HepG2 (cell line): ENCODE measurements at regions not wholly inside any gene's neighbourhood (a gene's known extent, or its start where the extent isn't known, plus 50 kb on each side); places are given as distances from the start of the nearest gene placed in this dataset.

Source experiments
- ATAC-seq: fragments of 200-7000 bp; cut with Tn5 transposase; 3 replicates; pipeline ENCODE4 v1.9.1; 2020; ENCODE audit warnings: mild to moderate bottlenecking, moderate library complexity
- BruUV-seq: library from RNA; stranded (reverse); fragments of 400-500 nt; replicated peaks from 2 replicates; lab custom pipeline; 2021; lab: Mats Ljungman, UMichigan
- CTCF ChIA-PET: fragments of 300-600 bp; formaldehyde crosslinking; extraction: SDS; loops from one replicate; lab custom pipeline; 2021; ENCODE audit warnings: low total read pairs, inconsistent platforms, low intra/inter-chr PET ratio; lab: Yijun Ruan, JAX
- POLR2A ChIA-PET: fragments of 350-600 bp; sonication (Branson Sonifier 250); formaldehyde crosslinking; loops from one replicate; lab custom pipeline; 2020; ENCODE audit warnings: antibody characterized with exemption, inconsistent platforms; lab: Yijun Ruan, JAX
- DNase-seq: peaks from one replicate; pipeline ENCODE4 v3.0.0-alpha.2; 2015; ENCODE audit warnings: low spot score
- FAIRE-seq: peaks from 3 replicates; lab custom pipeline; 2011; peaks lifted over from hg19 to GRCh38; lab: Jason Lieb, UNC
- H2AFZ ChIP-seq: one replicate; pipeline ENCODE4 v1.6.1; 2011; ENCODE audit warnings: low read length, inconsistent platforms
- H3K27ac ChIP-seq: fragments of 300-600 bp; 3 replicates; pipeline ENCODE4 v1.8.0; 2011; ENCODE audit warnings: mixed run types, mild to moderate bottlenecking, mixed read lengths, low read length, inconsistent platforms; ENCODE audit not compliant: insufficient read depth; ENCODE audit errors: extremely low read length
- H3K27me3 ChIP-seq, 2 experiments: fragments of 200-600 bp in 1 of 2; 2 replicates in 1 of 2; 3 replicates in 1 of 2; pipeline versions ENCODE4 v1.6.0 to v1.8.0; 2011; ENCODE audit warnings: low read length in 2 of 2, mild to moderate bottlenecking in 2 of 2, moderate library complexity in 2 of 2, inconsistent platforms in 1 of 2; ENCODE audit not compliant: insufficient read depth in 2 of 2, control insufficient read depth in 1 of 2
- H3K36me3 ChIP-seq, 2 experiments: fragments of 200-600 bp in 1 of 2; replicated peaks in 1 of 2; 2 replicates in 1 of 2; 3 replicates in 1 of 2; pipeline versions ENCODE4 v1.5.1 to v1.8.0; 2011; ENCODE audit warnings: low read length in 2 of 2, inconsistent platforms in 1 of 2; ENCODE audit not compliant: insufficient read depth in 2 of 2, control insufficient read depth in 1 of 2
- H3K4me1 ChIP-seq: 2 replicates; pipeline ENCODE4 v1.5.1; 2012; ENCODE audit warnings: low read length, inconsistent platforms; ENCODE audit not compliant: insufficient read depth
- H3K4me2 ChIP-seq: 2 replicates; pipeline ENCODE4 v1.6.0; 2011; ENCODE audit warnings: low read depth, low read length, inconsistent platforms
- H3K4me3 ChIP-seq, 3 experiments: fragments of 200-600 bp in 1 of 3; sonication (generic), shearing (Covaris generic) in 1 of 3; replicated peaks in 1 of 3; 2 replicates each; pipeline ENCODE4 v1.5.1; 2011 to 2016; ENCODE audit warnings: low read length in 3 of 3, inconsistent platforms in 2 of 3, low read depth in 2 of 3, mild to moderate bottlenecking in 2 of 3, control low read depth in 1 of 3, mixed read lengths in 1 of 3; ENCODE audit not compliant: insufficient read depth in 1 of 3
- H3K79me2 ChIP-seq: one replicate; pipeline ENCODE4 v1.6.1; 2011; ENCODE audit warnings: low read length, inconsistent platforms; ENCODE audit not compliant: insufficient read depth
- H3K9ac ChIP-seq: 2 replicates; pipeline ENCODE4 v1.6.0; 2011; ENCODE audit warnings: mild to moderate bottlenecking, low read depth, low read length, inconsistent platforms; ENCODE audit not compliant: insufficient read depth
- H3K9me3 ChIP-seq: 2 replicates; pipeline ENCODE4 v1.5.1; 2012; ENCODE audit warnings: mild to moderate bottlenecking, low read length
- H4K20me1 ChIP-seq: 2 replicates; pipeline ENCODE4 v1.6.0; 2011; ENCODE audit warnings: inconsistent platforms, mild to moderate bottlenecking, low read length, moderate library complexity; ENCODE audit not compliant: insufficient read depth
- ARNT ChIP-seq: fragments of 450-650 bp; IDR thresholded peaks from 2 replicates; pipeline ENCODE4 v1.6.1; 2017
- BCLAF1 ChIP-seq: fragments of 450-650 bp; IDR thresholded peaks from 2 replicates; pipeline ENCODE4 v1.6.1; 2017; ENCODE audit warnings: mild to moderate bottlenecking
- GLI4 ChIP-seq: sonication (generic); formaldehyde crosslinking; IDR thresholded peaks from 2 replicates; pipeline ENCODE4 v1.5.1; 2020; ENCODE audit warnings: missing genetic modification reagents, mild to moderate bottlenecking, moderate library complexity, borderline replicate concordance
- HCFC1 ChIP-seq: fragments of 150-350 bp; IDR thresholded peaks from 2 replicates; pipeline ENCODE4 v1.6.1; 2014; ENCODE audit warnings: low read depth, low read length
- HNRNPUL1 ChIP-seq: fragments of 200-400 bp; formaldehyde crosslinking; IDR thresholded peaks from 2 replicates; pipeline ENCODE4 v1.6.1; 2017; ENCODE audit warnings: low read depth, mild to moderate bottlenecking, low read length, moderate library complexity
- IKZF1 ChIP-seq: fragments of 450-650 bp; IDR thresholded peaks from 2 replicates; pipeline ENCODE4 v1.7.1; 2016
- JARID2 ChIP-seq: sonication (generic); formaldehyde crosslinking; IDR thresholded peaks from 2 replicates; pipeline ENCODE4 v1.8.1; 2023; ENCODE audit warnings: missing genetic modification reagents, inconsistent platforms; ENCODE audit not compliant: insufficient replicate concordance
- SRSF4 ChIP-seq: fragments of 200-400 bp; formaldehyde crosslinking; IDR thresholded peaks from one replicate; pipeline ENCODE4 v1.6.1; 2018; ENCODE audit warnings: mild to moderate bottlenecking, low read depth, low read length, moderate library complexity; ENCODE audit not compliant: poor library complexity, severe bottlenecking
- YY1 ChIP-seq: IDR thresholded peaks from 2 replicates; pipeline ENCODE4 v1.6.1; 2011; ENCODE audit warnings: low read length, low read depth, moderate library complexity, mild to moderate bottlenecking; ENCODE audit not compliant: insufficient read depth, insufficient replicate concordance
- ZMYM4 ChIP-seq: sonication (generic); formaldehyde crosslinking; IDR thresholded peaks from 2 replicates; pipeline ENCODE4 v1.8.1; 2023; ENCODE audit warnings: mild to moderate bottlenecking, missing genetic modification reagents
- ZNF513 ChIP-seq: sonication (generic); formaldehyde crosslinking; conservative IDR thresholded peaks from 2 replicates; pipeline ENCODE4 v1.5.0; 2020; ENCODE audit warnings: missing genetic modification reagents
- ZNF543 ChIP-seq: sonication (generic); formaldehyde crosslinking; IDR thresholded peaks from 2 replicates; pipeline ENCODE4 v1.4.0; 2020; ENCODE audit warnings: mild to moderate bottlenecking, missing genetic modification reagents
- ZNF615 ChIP-seq: sonication (generic); formaldehyde crosslinking; IDR thresholded peaks from 2 replicates; pipeline ENCODE4 v1.5.0; 2020; ENCODE audit warnings: mild to moderate bottlenecking, missing genetic modification reagents, borderline replicate concordance
- ZNF878 ChIP-seq: sonication (generic); formaldehyde crosslinking; IDR thresholded peaks from 2 replicates; pipeline ENCODE4 v1.8.1; 2023; ENCODE audit warnings: mild to moderate bottlenecking, missing genetic modification reagents, moderate library complexity
- ZNF883 ChIP-seq: sonication (generic); formaldehyde crosslinking; IDR thresholded peaks from 2 replicates; pipeline ENCODE4 v1.5.1; 2020; ENCODE audit warnings: mild to moderate bottlenecking, missing genetic modification reagents; ENCODE audit errors: not compliant biosample characterization
- ZSCAN30 ChIP-seq: sonication (generic); formaldehyde crosslinking; IDR thresholded peaks from 2 replicates; pipeline ENCODE4 v1.5.0; 2020; ENCODE audit warnings: mild to moderate bottlenecking, missing genetic modification reagents
- WGBS: methylation state at CpG from one replicate; pipeline ENCODE4 v1.1.6; 2017; ENCODE audit warnings: low lambda C conversion rate; 5-methylcytosine and 5-hydroxymethylcytosine counted together
- in situ Hi-C: cut with HindIII; loops from 2 replicates; pipeline ENCODE4 v1.10.0; 2017; ENCODE audit warnings: low pct_unique_long_range_greater_than_20kb; ENCODE audit not compliant: extremely low pct_ligation_motif_present
- intact Hi-C: fragments of 100-400 bp; cut with micrococcal nuclease; formaldehyde crosslinking; loops from one replicate; pipeline ENCODE4 v1.10.0; 2022; ENCODE audit not compliant: unreplicated experiment
- TF ChIP-seq, protein P1 (sequence below): sonication (generic); formaldehyde crosslinking; IDR thresholded peaks from 2 replicates; pipeline ENCODE4 v1.4.0; 2020; ENCODE audit warnings: missing genetic modification reagents

DNA sequence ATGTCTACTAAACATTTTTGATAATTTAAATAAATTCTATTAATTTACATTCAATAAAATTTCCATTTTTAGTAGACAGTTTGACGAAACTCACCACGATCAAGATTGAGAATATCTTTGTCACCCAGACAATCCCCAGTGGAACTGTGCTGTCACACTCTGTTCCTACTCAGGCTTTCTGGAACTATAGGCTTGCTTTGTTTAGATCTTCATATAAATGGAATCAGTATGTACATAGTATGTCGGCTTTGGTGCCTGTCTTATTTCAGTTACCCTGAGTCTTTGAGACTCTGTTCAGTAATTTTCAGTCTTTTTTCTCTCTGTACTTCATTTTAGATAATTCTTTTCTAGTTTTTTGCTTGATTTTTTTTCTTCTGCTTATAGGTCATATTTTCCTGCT is 163.5 kb upstream of the EMCN start:
- no peak for ATAC-seq
- no peaks in the 10 kb centered on the region; a peak in 1 of 5 replicates for H3K27me3 ChIP-seq
- TF ChIP-seq HNRNPUL1 (no peak), ZNF615 (CRISPR knock-in tag) (no peak), YY1 (no peak), ZSCAN30 (CRISPR knock-in tag) (no peak), BCLAF1 (no peak), GLI4 (CRISPR knock-in tag) (no peak), ZNF513 (CRISPR knock-in tag) (no peak), HCFC1 (no peak), ZMYM4 (CRISPR knock-in tag) (no peak), ZNF878 (no peak), ARNT (no peak), IKZF1 (no peak), JARID2 (CRISPR knock-in tag) (no peak), SRSF4 (no peak), ZNF543 (CRISPR knock-in tag) (no peak), ZNF883 (CRISPR knock-in tag) (no peak)
- TF ChIP-seq, protein P1, sequence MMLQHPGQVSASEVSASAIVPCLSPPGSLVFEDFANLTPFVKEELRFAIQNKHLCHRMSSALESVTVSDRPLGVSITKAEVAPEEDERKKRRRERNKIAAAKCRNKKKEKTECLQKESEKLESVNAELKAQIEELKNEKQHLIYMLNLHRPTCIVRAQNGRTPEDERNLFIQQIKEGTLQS (CRISPR knock-in tag): no peak
- TF ChIP-seq, all 625 proteins: peak for 0
- FAIRE-seq (no peak), DNase-seq (no peak)
- no peak overlapping the region for H3K4me2 ChIP-seq
- no peak overlapping the region for H3K27ac ChIP-seq
- no peaks in the 10 kb centered on the region for H3K4me1 ChIP-seq
- no peak overlapping the region for H3K4me3 ChIP-seq
- no peak overlapping the region for H2AFZ ChIP-seq
- in situ Hi-C loops: no loop called here
- no peak overlapping the region for H3K9ac ChIP-seq
- WGBS: 2% methylated on average over 3 of the region's 3 CpGs
- BruUV-seq: no TSS peak
- no peaks in the 10 kb centered on the region for H3K79me2 ChIP-seq
- ChIA-PET POLR2A (no interaction called here), CTCF (no interaction called here)
- no peaks in the 10 kb centered on the region for H4K20me1 ChIP-seq
- H3K36me3 ChIP-seq: no peaks in the 10 kb centered on the region
- no peaks in the 10 kb centered on the region for H3K9me3 ChIP-seq
- intact Hi-C loops: no loop called here
